GM23338 (cell line): ENCODE measurements at regions not wholly inside any gene's neighbourhood (a gene's known extent, or its start where the extent isn't known, plus 50 kb on each side); places are given as distances from the start of the nearest gene placed in this dataset.

ENCODE experiments used
- ATAC-seq: fragments of 200-7000 bp; cut with Tn5 transposase; 3 replicates; pipeline ENCODE4 v1.9.1; 2020
- DNase-seq: peaks from one replicate; pipeline ENCODE4 v3.0.0-alpha.2; 2015; ENCODE audit warnings: low spot score
- H2AFZ ChIP-seq: fragments of 200-600 bp; sonication (generic); 2 replicates; pipeline ENCODE4 v1.8.0; 2016; ENCODE audit warnings: antibody characterized with exemption, mild to moderate bottlenecking, moderate library complexity
- H3F3A ChIP-seq: fragments of 200-600 bp; sonication (generic); replicated peaks from 2 replicates; pipeline ENCODE4 v1.8.0; 2017; ENCODE audit warnings: antibody characterized with exemption, mixed run types, low read depth
- H3K27ac ChIP-seq: fragments of 200-600 bp; sonication (generic); 2 replicates; pipeline ENCODE4 v1.6.1; 2016; ENCODE audit warnings: low read depth
- H3K27me3 ChIP-seq: fragments of 200-600 bp; sonication (generic); 2 replicates; pipeline ENCODE4 v1.8.0; 2016; ENCODE audit warnings: mild to moderate bottlenecking, mixed run types, moderate library complexity; ENCODE audit not compliant: insufficient read depth
- H3K36me3 ChIP-seq: fragments of 200-600 bp; sonication (generic); 2 replicates; pipeline ENCODE4 v1.8.0; 2016; ENCODE audit warnings: mild to moderate bottlenecking; ENCODE audit not compliant: insufficient read depth
- H3K4me1 ChIP-seq: fragments of 200-600 bp; sonication (generic); 2 replicates; pipeline ENCODE4 v1.8.0; 2016; ENCODE audit warnings: mild to moderate bottlenecking, moderate library complexity; ENCODE audit not compliant: insufficient read depth
- H3K4me2 ChIP-seq: fragments of 200-600 bp; sonication (generic); 2 replicates; pipeline ENCODE4 v1.7.1; 2017; ENCODE audit warnings: mixed run types
- H3K4me3 ChIP-seq: fragments of 200-600 bp; sonication (generic); 2 replicates; pipeline ENCODE4 v1.6.1; 2016; ENCODE audit warnings: mixed run types
- H3K79me2 ChIP-seq: fragments of 200-600 bp; sonication (generic); replicated peaks from 2 replicates; pipeline ENCODE4 v1.8.0; 2017; ENCODE audit warnings: mild to moderate bottlenecking; ENCODE audit not compliant: insufficient read depth
- H3K9me2 ChIP-seq: fragments of 200-600 bp; sonication (generic); 2 replicates; pipeline ENCODE4 v1.8.0; 2017; ENCODE audit not compliant: insufficient read depth
- H4K20me1 ChIP-seq: fragments of 200-600 bp; sonication (generic); replicated peaks from 2 replicates; pipeline ENCODE4 v1.8.0; 2017; ENCODE audit warnings: mild to moderate bottlenecking; ENCODE audit not compliant: insufficient read depth
- H3K27ac Mint-ChIP-seq: 2 replicates; pipeline ENCODE4 v1.8.0; 2020; ENCODE audit warnings: inconsistent platforms, mild to moderate bottlenecking, moderate library complexity, mixed read lengths
- H3K27me3 Mint-ChIP-seq: 3 replicates; pipeline ENCODE4 v1.8.0; 2022; ENCODE audit warnings: low read depth, mild to moderate bottlenecking, moderate library complexity, mixed read lengths, inconsistent platforms; ENCODE audit not compliant: insufficient read depth, poor library complexity
- H3K36me3 Mint-ChIP-seq: 3 replicates; pipeline ENCODE4 v1.8.0; 2021; ENCODE audit warnings: low read depth, mild to moderate bottlenecking, inconsistent platforms, moderate library complexity, mixed read lengths
- H3K4me1 Mint-ChIP-seq: 3 replicates; pipeline ENCODE4 v1.8.0; 2020; ENCODE audit warnings: mild to moderate bottlenecking, inconsistent platforms, mixed read lengths
- H3K4me3 Mint-ChIP-seq: 3 replicates; pipeline ENCODE4 v1.8.0; 2021; ENCODE audit warnings: moderate library complexity, mild to moderate bottlenecking, inconsistent platforms, mixed read lengths
- H3K9me3 Mint-ChIP-seq: 3 replicates; pipeline ENCODE4 v1.8.0; 2020; ENCODE audit warnings: moderate library complexity, mild to moderate bottlenecking, inconsistent platforms, mixed read lengths
- CREB1 ChIP-seq: fragments of 250-450 bp; sonication (Bioruptor Pico); IDR thresholded peaks from 2 replicates; pipeline ENCODE4 v1.5.0; 2020; ENCODE audit warnings: low read depth, mild to moderate bottlenecking, moderate library complexity
- ETS1 ChIP-seq: IDR thresholded peaks from 2 replicates; pipeline ENCODE4 v1.6.1; 2016; ENCODE audit warnings: antibody characterized with exemption
- EZH2 ChIP-seq: fragments of 200-600 bp; sonication (generic); IDR thresholded peaks from one replicate; pipeline ENCODE4 v1.8.0; 2017; ENCODE audit warnings: antibody characterized with exemption, mild to moderate bottlenecking, low read depth; ENCODE audit not compliant: unreplicated experiment
- EZH2phosphoT487 ChIP-seq: fragments of 200-600 bp; sonication (generic); IDR thresholded peaks from one replicate; pipeline ENCODE4 v1.8.1; 2018; ENCODE audit warnings: antibody characterized with exemption; ENCODE audit not compliant: unreplicated experiment
- JUNB ChIP-seq: IDR thresholded peaks from one replicate; pipeline ENCODE4 v1.6.1; 2016; ENCODE audit warnings: antibody characterized with exemption; ENCODE audit not compliant: unreplicated experiment
- NANOG ChIP-seq: IDR thresholded peaks from 2 replicates; pipeline ENCODE4 v1.6.1; 2016; ENCODE audit warnings: antibody characterized with exemption, borderline replicate concordance
- REST ChIP-seq: IDR thresholded peaks from one replicate; pipeline ENCODE4 v1.6.1; 2018; ENCODE audit warnings: antibody characterized with exemption; ENCODE audit not compliant: unreplicated experiment
- STAT1 ChIP-seq: IDR thresholded peaks from one replicate; pipeline ENCODE4 v1.6.1; 2016; ENCODE audit warnings: antibody characterized with exemption; ENCODE audit not compliant: unreplicated experiment
- ZNF114 ChIP-seq: fragments of 250-450 bp; sonication (Bioruptor Pico); IDR thresholded peaks from 2 replicates; pipeline ENCODE4 v1.5.0; 2020; ENCODE audit warnings: mild to moderate bottlenecking, moderate library complexity
- ZNF331 ChIP-seq: fragments of 250-450 bp; sonication (Bioruptor Pico); IDR thresholded peaks from 2 replicates; pipeline ENCODE4 v1.5.0; 2020; ENCODE audit warnings: low read depth, mild to moderate bottlenecking, moderate library complexity
- ZNF462 ChIP-seq: fragments of 250-450 bp; sonication (Bioruptor Pico); IDR thresholded peaks from 2 replicates; pipeline ENCODE4 v1.5.0; 2020; ENCODE audit warnings: mild to moderate bottlenecking, moderate library complexity
- TF ChIP-seq, protein P1 (sequence below), 2 experiments: fragments of 200-600 bp in 1 of 2; sonication (generic) in 1 of 2; conservative IDR thresholded peaks; 2 replicates each; pipeline versions ENCODE4 v1.5.1 to v1.6.1; 2016 to 2017; ENCODE audit warnings: antibody characterized with exemption in 2 of 2, low read depth in 2 of 2, mild to moderate bottlenecking in 2 of 2, moderate library complexity in 1 of 2

DNA sequence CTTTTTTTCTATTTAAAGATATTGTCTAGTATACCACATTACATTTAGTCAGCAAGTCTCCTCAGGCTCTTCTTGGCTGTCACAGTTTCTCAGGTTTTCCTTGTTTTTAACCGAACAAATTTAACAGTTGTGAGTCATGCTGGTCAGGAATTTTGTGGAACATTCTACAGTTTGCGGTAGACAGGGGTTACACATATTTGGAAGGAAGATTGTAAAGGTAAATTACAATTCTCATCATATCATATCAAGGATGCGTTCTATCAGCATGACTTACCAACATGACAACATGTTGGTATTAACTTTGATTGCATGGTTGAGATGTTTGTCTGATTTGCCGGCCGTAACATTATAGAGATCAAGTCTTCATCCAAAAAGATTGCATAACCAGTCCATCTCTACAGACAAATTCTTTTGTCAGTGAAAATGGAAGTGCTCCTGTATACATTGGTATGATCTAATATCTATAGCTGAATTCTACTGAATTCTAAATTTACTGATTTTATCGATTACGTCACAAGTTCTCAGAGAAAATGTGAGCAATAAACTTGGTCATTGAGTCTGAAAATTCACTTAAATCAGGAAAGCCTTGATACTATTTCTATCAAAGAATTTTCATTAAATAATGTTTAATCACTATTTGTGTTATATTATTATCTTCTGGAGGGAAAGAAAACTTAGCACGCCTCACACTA, 664.4 kb upstream of the SLC8A1 start (continued):
- no peak for TF ChIP-seq ZNF462
- no peak for TF ChIP-seq ZNF331 (CRISPR knock-in tag)
- TF ChIP-seq NANOG = no peak

DNA sequence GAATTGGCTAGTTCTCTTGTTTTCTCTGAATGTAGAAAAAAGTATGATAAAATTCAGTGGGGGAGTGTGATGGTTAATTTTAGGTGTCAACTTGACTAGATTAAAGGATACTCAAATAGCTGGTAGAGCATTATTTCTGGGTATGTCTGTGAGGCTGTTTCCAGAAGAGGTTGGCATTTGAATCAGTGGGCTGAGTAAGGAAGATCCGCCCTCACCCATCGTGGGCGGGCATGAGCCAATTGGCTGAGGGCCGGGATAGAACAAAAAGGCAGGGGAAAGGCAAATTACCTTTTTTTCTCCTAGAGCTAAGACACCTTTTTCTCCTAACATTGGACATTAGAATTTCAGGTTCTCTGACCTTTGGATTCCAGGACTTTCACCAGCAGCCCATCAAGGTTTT, 667.6 kb upstream of the SLC8A1 start:
- Histone ChIP-seq H3K27me3 (no peaks in the 10 kb centered on the region), H3K36me3 (no peaks in the 10 kb centered on the region), H3K4me2 (no peak overlapping the region), H2AFZ (no peak overlapping the region), H3K79me2 (no peaks in the 10 kb centered on the region), H4K20me1 (no peaks in the 10 kb centered on the region), H3F3A (no peaks in the 10 kb centered on the region), H3K9me2 (peaks cover 4% of the 10 kb centered on the region; the same call in 1 of the 2 replicates), H3K4me1 (no peaks in the 10 kb centered on the region), H3K4me3 (no peak overlapping the region), H3K27ac (no peak overlapping the region)
- peaks cover 3% of the 10 kb centered on the region for H3K27me3 Mint-ChIP-seq
- H3K9me3 Mint-ChIP-seq = no peaks in the 10 kb centered on the region
- H3K36me3 Mint-ChIP-seq = no peaks in the 10 kb centered on the region; the same call in 2 of the 3 replicates
- H3K27ac Mint-ChIP-seq = no peak overlapping the region
- ATAC-seq (no peak), DNase-seq (no peak)
- peaks cover 3% of the 10 kb centered on the region; the same call in 1 of the 3 replicates for H3K4me1 Mint-ChIP-seq
- H3K4me3 Mint-ChIP-seq = no peak overlapping the region
- TF ChIP-seq ZNF331 (CRISPR knock-in tag) (no peak), CREB1 (CRISPR knock-in tag) (no peak), STAT1 (no peak), JUNB (no peak), ZNF114 (CRISPR knock-in tag) (no peak), REST (no peak), ETS1 (no peak), NANOG (no peak), EZH2phosphoT487 (no peak), EZH2 (no peak)
- TF ChIP-seq, protein P1, sequence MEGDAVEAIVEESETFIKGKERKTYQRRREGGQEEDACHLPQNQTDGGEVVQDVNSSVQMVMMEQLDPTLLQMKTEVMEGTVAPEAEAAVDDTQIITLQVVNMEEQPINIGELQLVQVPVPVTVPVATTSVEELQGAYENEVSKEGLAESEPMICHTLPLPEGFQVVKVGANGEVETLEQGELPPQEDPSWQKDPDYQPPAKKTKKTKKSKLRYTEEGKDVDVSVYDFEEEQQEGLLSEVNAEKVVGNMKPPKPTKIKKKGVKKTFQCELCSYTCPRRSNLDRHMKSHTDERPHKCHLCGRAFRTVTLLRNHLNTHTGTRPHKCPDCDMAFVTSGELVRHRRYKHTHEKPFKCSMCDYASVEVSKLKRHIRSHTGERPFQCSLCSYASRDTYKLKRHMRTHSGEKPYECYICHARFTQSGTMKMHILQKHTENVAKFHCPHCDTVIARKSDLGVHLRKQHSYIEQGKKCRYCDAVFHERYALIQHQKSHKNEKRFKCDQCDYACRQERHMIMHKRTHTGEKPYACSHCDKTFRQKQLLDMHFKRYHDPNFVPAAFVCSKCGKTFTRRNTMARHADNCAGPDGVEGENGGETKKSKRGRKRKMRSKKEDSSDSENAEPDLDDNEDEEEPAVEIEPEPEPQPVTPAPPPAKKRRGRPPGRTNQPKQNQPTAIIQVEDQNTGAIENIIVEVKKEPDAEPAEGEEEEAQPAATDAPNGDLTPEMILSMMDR (conservative IDR thresholded peaks at IDR 0.05; ENCODE audit: low read depth in 2 of 2) = no peak
